GM23338 (cell line): ENCODE measurements at regions not wholly inside any gene's neighbourhood (a gene's known extent, or its start where the extent isn't known, plus 50 kb on each side); places are given as distances from the start of the nearest gene placed in this dataset.

Experiments
- ATAC-seq: fragments of 200-7000 bp; cut with Tn5 transposase; 3 replicates; pipeline ENCODE4 v1.9.1; 2020
- DNase-seq: peaks from one replicate; pipeline ENCODE4 v3.0.0-alpha.2; 2015; ENCODE audit warnings: low spot score
- H2AFZ ChIP-seq: fragments of 200-600 bp; sonication (generic); 2 replicates; pipeline ENCODE4 v1.8.0; 2016; ENCODE audit warnings: antibody characterized with exemption, mild to moderate bottlenecking, moderate library complexity
- H3F3A ChIP-seq: fragments of 200-600 bp; sonication (generic); replicated peaks from 2 replicates; pipeline ENCODE4 v1.8.0; 2017; ENCODE audit warnings: antibody characterized with exemption, mixed run types, low read depth
- H3K27ac ChIP-seq: fragments of 200-600 bp; sonication (generic); 2 replicates; pipeline ENCODE4 v1.6.1; 2016; ENCODE audit warnings: low read depth
- H3K27me3 ChIP-seq: fragments of 200-600 bp; sonication (generic); 2 replicates; pipeline ENCODE4 v1.8.0; 2016; ENCODE audit warnings: mild to moderate bottlenecking, mixed run types, moderate library complexity; ENCODE audit not compliant: insufficient read depth
- H3K36me3 ChIP-seq: fragments of 200-600 bp; sonication (generic); 2 replicates; pipeline ENCODE4 v1.8.0; 2016; ENCODE audit warnings: mild to moderate bottlenecking; ENCODE audit not compliant: insufficient read depth
- H3K4me1 ChIP-seq: fragments of 200-600 bp; sonication (generic); 2 replicates; pipeline ENCODE4 v1.8.0; 2016; ENCODE audit warnings: mild to moderate bottlenecking, moderate library complexity; ENCODE audit not compliant: insufficient read depth
- H3K4me2 ChIP-seq: fragments of 200-600 bp; sonication (generic); 2 replicates; pipeline ENCODE4 v1.7.1; 2017; ENCODE audit warnings: mixed run types
- H3K4me3 ChIP-seq: fragments of 200-600 bp; sonication (generic); 2 replicates; pipeline ENCODE4 v1.6.1; 2016; ENCODE audit warnings: mixed run types
- H3K79me2 ChIP-seq: fragments of 200-600 bp; sonication (generic); replicated peaks from 2 replicates; pipeline ENCODE4 v1.8.0; 2017; ENCODE audit warnings: mild to moderate bottlenecking; ENCODE audit not compliant: insufficient read depth
- H3K9me2 ChIP-seq: fragments of 200-600 bp; sonication (generic); 2 replicates; pipeline ENCODE4 v1.8.0; 2017; ENCODE audit not compliant: insufficient read depth
- H4K20me1 ChIP-seq: fragments of 200-600 bp; sonication (generic); replicated peaks from 2 replicates; pipeline ENCODE4 v1.8.0; 2017; ENCODE audit warnings: mild to moderate bottlenecking; ENCODE audit not compliant: insufficient read depth
- H3K27ac Mint-ChIP-seq: 2 replicates; pipeline ENCODE4 v1.8.0; 2020; ENCODE audit warnings: inconsistent platforms, mild to moderate bottlenecking, moderate library complexity, mixed read lengths
- H3K27me3 Mint-ChIP-seq: 3 replicates; pipeline ENCODE4 v1.8.0; 2022; ENCODE audit warnings: low read depth, mild to moderate bottlenecking, moderate library complexity, mixed read lengths, inconsistent platforms; ENCODE audit not compliant: insufficient read depth, poor library complexity
- H3K36me3 Mint-ChIP-seq: 3 replicates; pipeline ENCODE4 v1.8.0; 2021; ENCODE audit warnings: low read depth, mild to moderate bottlenecking, inconsistent platforms, moderate library complexity, mixed read lengths
- H3K4me1 Mint-ChIP-seq: 3 replicates; pipeline ENCODE4 v1.8.0; 2020; ENCODE audit warnings: mild to moderate bottlenecking, inconsistent platforms, mixed read lengths
- H3K4me3 Mint-ChIP-seq: 3 replicates; pipeline ENCODE4 v1.8.0; 2021; ENCODE audit warnings: moderate library complexity, mild to moderate bottlenecking, inconsistent platforms, mixed read lengths
- H3K9me3 Mint-ChIP-seq: 3 replicates; pipeline ENCODE4 v1.8.0; 2020; ENCODE audit warnings: moderate library complexity, mild to moderate bottlenecking, inconsistent platforms, mixed read lengths
- CREB1 ChIP-seq: fragments of 250-450 bp; sonication (Bioruptor Pico); IDR thresholded peaks from 2 replicates; pipeline ENCODE4 v1.5.0; 2020; ENCODE audit warnings: low read depth, mild to moderate bottlenecking, moderate library complexity
- ETS1 ChIP-seq: IDR thresholded peaks from 2 replicates; pipeline ENCODE4 v1.6.1; 2016; ENCODE audit warnings: antibody characterized with exemption
- EZH2 ChIP-seq: fragments of 200-600 bp; sonication (generic); IDR thresholded peaks from one replicate; pipeline ENCODE4 v1.8.0; 2017; ENCODE audit warnings: antibody characterized with exemption, mild to moderate bottlenecking, low read depth; ENCODE audit not compliant: unreplicated experiment
- JUNB ChIP-seq: IDR thresholded peaks from one replicate; pipeline ENCODE4 v1.6.1; 2016; ENCODE audit warnings: antibody characterized with exemption; ENCODE audit not compliant: unreplicated experiment
- NANOG ChIP-seq: IDR thresholded peaks from 2 replicates; pipeline ENCODE4 v1.6.1; 2016; ENCODE audit warnings: antibody characterized with exemption, borderline replicate concordance
- REST ChIP-seq: IDR thresholded peaks from one replicate; pipeline ENCODE4 v1.6.1; 2018; ENCODE audit warnings: antibody characterized with exemption; ENCODE audit not compliant: unreplicated experiment
- STAT1 ChIP-seq: IDR thresholded peaks from one replicate; pipeline ENCODE4 v1.6.1; 2016; ENCODE audit warnings: antibody characterized with exemption; ENCODE audit not compliant: unreplicated experiment
- ZNF114 ChIP-seq: fragments of 250-450 bp; sonication (Bioruptor Pico); IDR thresholded peaks from 2 replicates; pipeline ENCODE4 v1.5.0; 2020; ENCODE audit warnings: mild to moderate bottlenecking, moderate library complexity
- ZNF331 ChIP-seq: fragments of 250-450 bp; sonication (Bioruptor Pico); IDR thresholded peaks from 2 replicates; pipeline ENCODE4 v1.5.0; 2020; ENCODE audit warnings: low read depth, mild to moderate bottlenecking, moderate library complexity

- Histone ChIP-seq H3K36me3 (no peaks in the 10 kb centered on the region), H3K4me3 (no peak overlapping the region), H2AFZ (no peak overlapping the region), H4K20me1 (no peaks in the 10 kb centered on the region), H3K4me2 (no peak overlapping the region), H3K79me2 (no peaks in the 10 kb centered on the region), H3K27me3 (no peaks in the 10 kb centered on the region), H3K4me1 (no peaks in the 10 kb centered on the region), H3F3A (no peaks in the 10 kb centered on the region), H3K9me2 (no peaks in the 10 kb centered on the region), H3K27ac (no peak overlapping the region)
- Mint-ChIP-seq H3K27ac (no peak overlapping the region), H3K4me1 (no peaks in the 10 kb centered on the region), H3K4me3 (no peak overlapping the region), H3K27me3 (no peaks in the 10 kb centered on the region), H3K36me3 (peaks cover 3% of the 10 kb centered on the region; the same call in 2 of the 3 replicates), H3K9me3 (peaks cover 22% of the 10 kb centered on the region)
- ATAC-seq (no peak), DNase-seq (no peak)
- no peak for TF ChIP-seq EZH2
- no peak for TF ChIP-seq CREB1 (CRISPR knock-in tag)
- TF ChIP-seq STAT1, result no peak
- TF ChIP-seq ZNF331 (CRISPR knock-in tag), result no peak
- TF ChIP-seq JUNB, result no peak
- no peak for TF ChIP-seq NANOG
- TF ChIP-seq REST, result no peak
- no peak for TF ChIP-seq ZNF114 (CRISPR knock-in tag)
Observed at GRCh38 chr15:53884441-53884840, 93.8 kb upstream of the UNC13C start.

GRCh38 chr15:53882311-53882710 lies 95.9 kb upstream of the UNC13C start:
- Histone ChIP-seq H3K27ac (no peak overlapping the region), H3K9me2 (no peaks in the 10 kb centered on the region), H3K4me1 (no peaks in the 10 kb centered on the region), H3K27me3 (no peaks in the 10 kb centered on the region), H2AFZ (no peak overlapping the region), H4K20me1 (no peaks in the 10 kb centered on the region), H3K4me3 (no peak overlapping the region), H3K4me2 (no peak overlapping the region), H3F3A (no peaks in the 10 kb centered on the region), H3K79me2 (no peaks in the 10 kb centered on the region), H3K36me3 (no peaks in the 10 kb centered on the region)
- no peak for ATAC-seq
- H3K36me3 Mint-ChIP-seq, result peaks cover 3% of the 10 kb centered on the region; the same call in 1 of the 3 replicates
- peaks cover 23% of the 10 kb centered on the region for H3K9me3 Mint-ChIP-seq
- no peak for DNase-seq
- H3K4me3 Mint-ChIP-seq, result no peak overlapping the region
- H3K4me1 Mint-ChIP-seq, result no peaks in the 10 kb centered on the region
- TF ChIP-seq EZH2 (no peak), ZNF114 (CRISPR knock-in tag) (no peak), JUNB (no peak), ETS1 (no peak)
- H3K27me3 Mint-ChIP-seq, result no peaks in the 10 kb centered on the region
- H3K27ac Mint-ChIP-seq, result no peak overlapping the region
